ENCODE measurements at regions not wholly inside any gene's neighbourhood (a gene's known extent, or its start where the extent isn't known, plus 50 kb on each side); places are given as distances from the start of the nearest gene placed in this dataset.
"Not testable (repeated sequence)": the region's sequence is repeated elsewhere in the genome, so short reads cannot be mapped to it uniquely, and the experiment has no call there.

DNA sequence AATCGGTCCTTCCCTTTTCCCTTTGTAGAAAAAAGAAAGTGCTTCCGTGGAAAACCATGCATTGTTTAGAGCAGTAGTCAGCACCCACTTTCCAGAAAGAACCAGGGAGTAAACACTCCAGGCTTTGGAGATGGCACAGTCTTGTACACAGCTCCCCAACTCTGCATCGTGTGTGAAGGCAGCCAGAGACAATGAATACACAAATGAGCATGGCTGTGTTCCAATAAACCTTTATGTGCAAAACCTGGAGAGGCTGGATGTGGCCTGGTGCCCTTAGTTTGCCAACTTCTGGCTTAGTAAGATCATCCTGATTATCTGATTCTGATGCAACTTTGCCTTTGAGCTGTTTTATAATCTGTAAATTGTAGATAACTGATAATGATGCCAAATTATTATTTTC is 463.4 kb upstream of the TMEM132C start:
- Mint-ChIP-seq H3K4me1 (no peaks in the 10 kb centered on the region), H3K27ac (no peak overlapping the region), H3K36me3 (ENCODE audit: low read depth) (no peaks in the 10 kb centered on the region), H3K4me3 (no peak overlapping the region), H3K9me3 (peaks cover 8% of the 10 kb centered on the region), H3K27me3 (no peaks in the 10 kb centered on the region)
- DNase-seq (no peak), ATAC-seq (no peak)

GRCh38 chr12:127809275-127809674 is 457.7 kb upstream of the TMEM132C start:
- H3K27me3 Mint-ChIP-seq: no peaks in the 10 kb centered on the region
- DNase-seq (no peak), ATAC-seq (no peak)
- H3K4me3 Mint-ChIP-seq: no peak overlapping the region
- no peaks in the 10 kb centered on the region for H3K4me1 Mint-ChIP-seq
- no peak overlapping the region for H3K27ac Mint-ChIP-seq
- peaks cover 4% of the 10 kb centered on the region for H3K9me3 Mint-ChIP-seq
- H3K36me3 Mint-ChIP-seq (ENCODE audit: low read depth): no peaks in the 10 kb centered on the region

DNA sequence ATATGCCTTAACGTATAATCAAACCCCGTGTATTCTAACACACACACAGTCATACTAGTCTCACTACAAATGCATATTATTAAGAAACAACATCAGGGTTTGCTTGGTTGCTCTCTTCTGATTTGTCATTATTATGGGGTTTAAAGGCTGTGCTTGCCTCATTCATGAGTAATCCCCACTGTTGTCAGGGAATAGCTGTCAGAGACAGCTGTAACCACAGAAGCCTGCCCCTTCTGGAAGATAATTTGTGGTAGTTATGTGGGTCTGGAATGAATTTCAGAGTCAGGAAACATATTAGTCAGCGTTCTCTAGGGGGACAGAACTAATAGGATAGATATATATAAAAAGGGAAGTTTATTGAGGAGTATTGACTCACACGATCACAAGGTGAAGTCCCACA is 456.9 kb upstream of the TMEM132C start:
- Mint-ChIP-seq H3K4me1 (no peaks in the 10 kb centered on the region), H3K9me3 (peaks cover 4% of the 10 kb centered on the region), H3K36me3 (ENCODE audit: low read depth) (no peaks in the 10 kb centered on the region), H3K27ac (no peak overlapping the region), H3K27me3 (no peaks in the 10 kb centered on the region), H3K4me3 (no peak overlapping the region)
- ATAC-seq (no peak), DNase-seq (no peak)

- ATAC-seq; H3K9me3 Mint-ChIP-seq; DNase-seq; H3K27ac Mint-ChIP-seq; H3K4me3 Mint-ChIP-seq; H3K27me3 Mint-ChIP-seq; H3K36me3 Mint-ChIP-seq (ENCODE audit: low read depth); H3K4me1 Mint-ChIP-seq: not testable (repeated sequence)
Measured at GRCh38 chr12:127810459-127810858, 456.5 kb upstream of the TMEM132C start.

GRCh38 chr12:127811988-127812387 is 455.0 kb upstream of the TMEM132C start:
- peaks cover 4% of the 10 kb centered on the region for H3K9me3 Mint-ChIP-seq
- H3K27ac Mint-ChIP-seq: no peak overlapping the region
- no peaks in the 10 kb centered on the region for H3K27me3 Mint-ChIP-seq
- ATAC-seq (no peak), DNase-seq (no peak)
- H3K36me3 Mint-ChIP-seq (ENCODE audit: low read depth): no peaks in the 10 kb centered on the region
- H3K4me3 Mint-ChIP-seq: no peak overlapping the region
- H3K4me1 Mint-ChIP-seq: no peaks in the 10 kb centered on the region

DNA sequence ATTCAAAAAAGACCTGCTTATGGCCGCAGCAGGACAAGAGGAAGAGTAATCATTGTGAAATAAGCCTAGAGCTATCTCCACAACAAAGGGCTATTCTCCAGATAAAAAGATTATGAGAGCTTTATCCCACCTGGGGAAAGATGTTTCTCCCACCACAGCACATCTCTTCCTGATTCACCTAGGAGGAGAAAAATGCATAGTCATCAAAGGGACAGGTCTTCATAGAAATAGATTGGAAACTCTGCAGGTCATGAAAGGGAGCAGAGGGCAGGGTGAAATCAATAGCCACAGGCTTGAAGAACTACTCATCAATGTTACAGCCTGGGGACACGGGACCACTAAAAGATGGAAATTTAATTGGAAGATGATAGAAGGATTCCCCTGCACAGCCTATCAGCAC is 453.8 kb upstream of the TMEM132C start:
- Mint-ChIP-seq H3K27me3 (no peaks in the 10 kb centered on the region), H3K27ac (no peak overlapping the region), H3K36me3 (ENCODE audit: low read depth) (no peaks in the 10 kb centered on the region), H3K4me1 (no peaks in the 10 kb centered on the region), H3K9me3 (peaks cover under 1% of the 10 kb centered on the region), H3K4me3 (no peak overlapping the region)
- DNase-seq (no peak), ATAC-seq (no peak)

- DNase-seq: no peak
- H3K27me3 Mint-ChIP-seq: no peaks in the 10 kb centered on the region
- no peaks in the 10 kb centered on the region for H3K4me1 Mint-ChIP-seq
- H3K4me3 Mint-ChIP-seq: no peak overlapping the region
- ATAC-seq: no peak
- peaks cover 4% of the 10 kb centered on the region for H3K9me3 Mint-ChIP-seq
- H3K27ac Mint-ChIP-seq: no peak overlapping the region
- no peaks in the 10 kb centered on the region for H3K36me3 Mint-ChIP-seq (ENCODE audit: low read depth)
Measured at GRCh38 chr12:127819056-127819455, 447.9 kb upstream of the TMEM132C start.

DNA sequence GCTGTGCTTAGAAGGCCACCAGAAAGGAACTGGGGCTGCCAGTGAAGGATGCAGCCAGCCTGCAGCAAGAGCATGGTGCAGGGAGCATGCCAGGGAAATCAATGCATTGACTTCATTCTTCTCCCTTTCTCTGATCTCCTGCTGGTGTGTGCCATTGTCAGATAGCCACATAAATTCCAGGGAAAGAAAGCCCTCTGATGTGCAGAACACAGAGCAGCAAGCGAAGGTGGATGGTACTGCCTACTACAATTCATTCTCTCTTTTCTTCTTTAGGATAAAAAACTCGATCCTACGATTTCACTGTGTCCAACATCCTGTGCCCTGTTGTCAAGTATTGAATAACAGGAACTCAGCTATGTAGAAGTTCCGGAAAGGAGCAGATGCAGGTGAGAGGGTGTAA is 446.7 kb upstream of the TMEM132C start:
- H3K36me3 Mint-ChIP-seq (ENCODE audit: low read depth): no peaks in the 10 kb centered on the region
- DNase-seq (no peak), ATAC-seq (no peak)
- no peaks in the 10 kb centered on the region for H3K27me3 Mint-ChIP-seq
- H3K9me3 Mint-ChIP-seq: peaks cover 15% of the 10 kb centered on the region
- no peaks in the 10 kb centered on the region for H3K4me1 Mint-ChIP-seq
- no peak overlapping the region for H3K27ac Mint-ChIP-seq
- H3K4me3 Mint-ChIP-seq: no peak overlapping the region

DNA sequence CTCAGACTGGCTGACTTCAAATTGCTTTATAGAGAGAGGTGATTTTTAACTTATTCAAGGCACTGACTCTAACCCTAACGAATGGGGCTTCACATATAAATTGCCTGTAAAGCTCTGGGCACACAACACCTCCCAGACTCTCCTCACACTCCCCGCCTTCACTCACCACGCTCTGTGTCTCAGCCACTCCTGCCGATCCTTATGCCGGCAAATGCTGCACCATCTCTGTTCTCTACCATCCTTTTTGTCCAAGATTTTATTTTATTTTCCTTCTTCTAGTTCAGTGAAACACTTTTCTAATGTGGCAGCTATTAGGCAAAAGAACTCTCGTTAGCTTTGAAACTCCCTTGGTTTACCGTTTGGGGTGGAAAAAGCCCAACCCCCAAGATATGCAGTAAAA is 446.1 kb upstream of the TMEM132C start:
- H3K27ac Mint-ChIP-seq: no peak overlapping the region
- no peaks in the 10 kb centered on the region for H3K27me3 Mint-ChIP-seq
- no peak for ATAC-seq
- no peaks in the 10 kb centered on the region for H3K36me3 Mint-ChIP-seq (ENCODE audit: low read depth)
- H3K4me1 Mint-ChIP-seq: no peaks in the 10 kb centered on the region
- no peak for DNase-seq
- H3K4me3 Mint-ChIP-seq: no peak overlapping the region
- H3K9me3 Mint-ChIP-seq: peaks cover 19% of the 10 kb centered on the region

GRCh38 chr12:127822809-127823411 is 444.1 kb upstream of the TMEM132C start:
- Mint-ChIP-seq H3K36me3 (ENCODE audit: low read depth) (no peaks in the 10 kb centered on the region), H3K9me3 (peaks cover 22% of the 10 kb centered on the region), H3K4me3 (no peak overlapping the region), H3K4me1 (no peaks in the 10 kb centered on the region), H3K27ac (no peak overlapping the region), H3K27me3 (no peaks in the 10 kb centered on the region)
- ATAC-seq (no peak), DNase-seq (no peak)

- Mint-ChIP-seq H3K27me3 (no peaks in the 10 kb centered on the region), H3K9me3 (peaks cover 26% of the 10 kb centered on the region), H3K36me3 (ENCODE audit: low read depth) (no peaks in the 10 kb centered on the region), H3K4me3 (no peak overlapping the region), H3K4me1 (no peaks in the 10 kb centered on the region), H3K27ac (no peak overlapping the region)
- no peak for DNase-seq
- no peak for ATAC-seq
Measured at GRCh38 chr12:127823801-127824200, 443.2 kb upstream of the TMEM132C start.

- Mint-ChIP-seq H3K4me1 (no peaks in the 10 kb centered on the region), H3K36me3 (ENCODE audit: low read depth) (no peaks in the 10 kb centered on the region), H3K9me3 (peaks cover 22% of the 10 kb centered on the region), H3K27me3 (no peaks in the 10 kb centered on the region), H3K4me3 (no peak overlapping the region), H3K27ac (no peak overlapping the region)
- ATAC-seq: no peak
- no peak for DNase-seq
Measured at GRCh38 chr12:127829281-127830064, 437.5 kb upstream of the TMEM132C start.

GRCh38 chr12:127830065-127830460 is 436.9 kb upstream of the TMEM132C start:
- Mint-ChIP-seq H3K27ac (no peak overlapping the region), H3K27me3 (no peaks in the 10 kb centered on the region), H3K4me1 (no peaks in the 10 kb centered on the region), H3K9me3 (peaks cover 17% of the 10 kb centered on the region), H3K36me3 (ENCODE audit: low read depth) (no peaks in the 10 kb centered on the region), H3K4me3 (no peak overlapping the region)
- no peak for ATAC-seq
- no peak for DNase-seq

- no peak overlapping the region for H3K27ac Mint-ChIP-seq
- ATAC-seq (no peak), DNase-seq (no peak)
- H3K9me3 Mint-ChIP-seq: peaks cover 16% of the 10 kb centered on the region
- H3K27me3 Mint-ChIP-seq: no peaks in the 10 kb centered on the region
- no peaks in the 10 kb centered on the region for H3K36me3 Mint-ChIP-seq (ENCODE audit: low read depth)
- H3K4me1 Mint-ChIP-seq: no peaks in the 10 kb centered on the region
- no peak overlapping the region for H3K4me3 Mint-ChIP-seq
Measured at GRCh38 chr12:127830730-127831129, 436.2 kb upstream of the TMEM132C start.

GRCh38 chr12:127832172-127832571 is 434.8 kb upstream of the TMEM132C start:
- DNase-seq: no peak
- no peak for ATAC-seq
- H3K4me3 Mint-ChIP-seq: no peak overlapping the region
- no peaks in the 10 kb centered on the region for H3K27me3 Mint-ChIP-seq
- H3K9me3 Mint-ChIP-seq: peaks cover 16% of the 10 kb centered on the region
- no peak overlapping the region for H3K27ac Mint-ChIP-seq
- no peaks in the 10 kb centered on the region for H3K36me3 Mint-ChIP-seq (ENCODE audit: low read depth)
- H3K4me1 Mint-ChIP-seq: no peaks in the 10 kb centered on the region
